GM12865 (cell line): ENCODE measurements at regions not wholly inside any gene's neighbourhood (a gene's known extent, or its start where the extent isn't known, plus 50 kb on each side); places are given as distances from the start of the nearest gene placed in this dataset.

Source experiments
- DNase-seq: peaks from one replicate; pipeline ENCODE4 v3.0.0; 2010; ENCODE audit warnings: low read depth
- H3K4me3 ChIP-seq: 2 replicates; pipeline ENCODE4 v1.5.1; 2011; ENCODE audit warnings: mild to moderate bottlenecking, low read depth, low read length, control low read depth
- CTCF ChIP-seq: IDR thresholded peaks from 2 replicates; pipeline ENCODE4 v1.5.1; 2011; ENCODE audit warnings: low read length, control low read depth, low read depth, inconsistent platforms; ENCODE audit not compliant: insufficient read depth; ENCODE audit errors: missing control alignments

GRCh38 chr14:98910061-98910460 lies 361.9 kb downstream of the BCL11B start:
- no peak for DNase-seq
- no peak overlapping the region for H3K4me3 ChIP-seq
- no peak for TF ChIP-seq CTCF

GRCh38 chr14:98912655-98913054 lies 359.3 kb downstream of the BCL11B start:
- DNase-seq: peak; percentile 11
- H3K4me3 ChIP-seq: no peak overlapping the region
- TF ChIP-seq CTCF: no peak

GRCh38 chr14:98913967-98914650 lies 357.9 kb downstream of the BCL11B start:
- DNase-seq: no peak
- no peak for TF ChIP-seq CTCF
- no peak overlapping the region for H3K4me3 ChIP-seq

- no peak for DNase-seq
- no peak overlapping the region for H3K4me3 ChIP-seq
- no peak for TF ChIP-seq CTCF
Observed at GRCh38 chr14:98914942-98915341, 357.1 kb downstream of the BCL11B start.

- no peak for DNase-seq
- no peak for TF ChIP-seq CTCF
- H3K4me3 ChIP-seq: no peak overlapping the region
Observed at GRCh38 chr14:98915625-98916024, 356.4 kb downstream of the BCL11B start.

GRCh38 chr14:98916036-98916435 lies 356.0 kb downstream of the BCL11B start:
- TF ChIP-seq CTCF: no peak
- no peak for DNase-seq
- H3K4me3 ChIP-seq: no peak overlapping the region

- no peak for TF ChIP-seq CTCF
- no peak for DNase-seq
Observed at GRCh38 chr14:98916476-98916875, 355.5 kb downstream of the BCL11B start.

More at GRCh38 chr14:98916476-98916875, 355.5 kb downstream of the BCL11B start:
- H3K4me3 ChIP-seq: no peak overlapping the region
